HEK293T (cell line): ENCODE measurements at regions not wholly inside any gene's neighbourhood (a gene's known extent, or its start where the extent isn't known, plus 50 kb on each side); places are given as distances from the start of the nearest gene placed in this dataset.

Experiments used
- CTCF ChIA-PET: fragments of 350-600 bp; formaldehyde crosslinking; extraction: SDS; loops from one replicate; lab custom pipeline; 2021; ENCODE audit warnings: antibody characterized with exemption, inconsistent platforms; lab: Yijun Ruan, JAX
- POLR2A ChIA-PET: fragments of 350-600 bp; formaldehyde crosslinking; extraction: SDS; loops from one replicate; lab custom pipeline; 2020; ENCODE audit warnings: antibody characterized with exemption, inconsistent platforms; lab: Yijun Ruan, JAX
- DNase-seq: peaks from one replicate; pipeline ENCODE4 v3.0.0; 2012; ENCODE audit warnings: mixed read lengths; ENCODE audit errors: extremely low spot score
- ARNT ChIP-seq: fragments of 450-650 bp; IDR thresholded peaks from 2 replicates; pipeline ENCODE4 v1.6.1; 2017; ENCODE audit warnings: mild to moderate bottlenecking
- BHLHE40 ChIP-seq: fragments of 450-650 bp; IDR thresholded peaks from 2 replicates; pipeline ENCODE4 v1.6.1; 2016; ENCODE audit warnings: mild to moderate bottlenecking, moderate library complexity, borderline replicate concordance
- CTBP1 ChIP-seq: fragments of 450-650 bp; IDR thresholded peaks from 2 replicates; pipeline ENCODE4 v1.6.1; 2016; ENCODE audit warnings: borderline replicate concordance
- ELF4 ChIP-seq: fragments of 450-650 bp; IDR thresholded peaks from 2 replicates; pipeline ENCODE4 v1.6.1; 2017; ENCODE audit warnings: antibody characterized with exemption
- FOXA1 ChIP-seq: fragments of 450-650 bp; IDR thresholded peaks from 2 replicates; pipeline ENCODE4 v1.6.1; 2016; ENCODE audit warnings: mild to moderate bottlenecking
- FOXK2 ChIP-seq: fragments of 450-650 bp; IDR thresholded peaks from 2 replicates; pipeline ENCODE4 v1.6.1; 2016; ENCODE audit warnings: mild to moderate bottlenecking
- FOXM1 ChIP-seq: fragments of 450-650 bp; IDR thresholded peaks from 2 replicates; pipeline ENCODE4 v1.6.1; 2017; ENCODE audit warnings: mild to moderate bottlenecking, borderline replicate concordance
- HDGF ChIP-seq: fragments of 450-650 bp; IDR thresholded peaks from 2 replicates; pipeline ENCODE4 v1.6.1; 2017; ENCODE audit warnings: antibody characterized with exemption, borderline replicate concordance
- L3MBTL2 ChIP-seq: fragments of 450-650 bp; conservative IDR thresholded peaks from 2 replicates; pipeline ENCODE4 v1.6.1; 2016; ENCODE audit warnings: mild to moderate bottlenecking
- LEF1 ChIP-seq: fragments of 450-650 bp; IDR thresholded peaks from 2 replicates; pipeline ENCODE4 v1.6.1; 2017; ENCODE audit warnings: mild to moderate bottlenecking, borderline replicate concordance
- NFRKB ChIP-seq: fragments of 450-650 bp; IDR thresholded peaks from 2 replicates; pipeline ENCODE4 v1.6.1; 2016; ENCODE audit warnings: mild to moderate bottlenecking, moderate library complexity
- PKNOX1 ChIP-seq: fragments of 450-650 bp; IDR thresholded peaks from 2 replicates; pipeline ENCODE4 v1.6.1; 2016
- SP1 ChIP-seq: fragments of 450-650 bp; IDR thresholded peaks from 2 replicates; pipeline ENCODE4 v1.6.1; 2017
- SUZ12 ChIP-seq: fragments of 450-650 bp; IDR thresholded peaks from 2 replicates; pipeline ENCODE4 v1.6.1; 2016; ENCODE audit warnings: mild to moderate bottlenecking
- TARDBP ChIP-seq: fragments of 450-650 bp; IDR thresholded peaks from 2 replicates; pipeline ENCODE4 v1.6.1; 2016
- ZNF384 ChIP-seq: fragments of 450-650 bp; IDR thresholded peaks from 2 replicates; pipeline ENCODE4 v1.6.1; 2016

GRCh38 chr2:192729369-192729768 is 534.6 kb upstream of the TMEFF2 start:
- DNase-seq: no peak

GRCh38 chr2:192725991-192726390 is 531.3 kb upstream of the TMEFF2 start:
- ChIA-PET POLR2A (no interaction called here), CTCF (no interaction called here)
- TF ChIP-seq FOXK2 (no peak), FOXA1 (no peak), CTBP1 (no peak), NFRKB (no peak), SP1 (no peak), PKNOX1 (no peak), FOXM1 (no peak), TARDBP (no peak), ARNT (no peak), L3MBTL2 (no peak), BHLHE40 (no peak), HDGF (no peak), SUZ12 (no peak), ZNF384 (no peak), ELF4 (no peak), LEF1 (no peak)
- no peak for DNase-seq

More at GRCh38 chr2:192729369-192729768, 534.6 kb upstream of the TMEFF2 start:
- TF ChIP-seq ARNT (no peak), ZNF384 (no peak), FOXM1 (no peak), ELF4 (no peak), SP1 (no peak), SUZ12 (no peak), CTBP1 (no peak), FOXK2 (no peak), FOXA1 (no peak), TARDBP (no peak), HDGF (no peak), L3MBTL2 (no peak), PKNOX1 (no peak), LEF1 (no peak), NFRKB (no peak), BHLHE40 (no peak)
- ChIA-PET CTCF (no interaction called here), POLR2A (no interaction called here)

- POLR2A ChIA-PET: no interaction called here
- no peak for TF ChIP-seq CTBP1
- TF ChIP-seq LEF1: no peak
- TF ChIP-seq FOXM1: no peak
- TF ChIP-seq HDGF: no peak
- TF ChIP-seq SP1: no peak
- no peak for TF ChIP-seq TARDBP
- TF ChIP-seq L3MBTL2: no peak
- no peak for TF ChIP-seq FOXK2
- TF ChIP-seq ZNF384: no peak
- no peak for TF ChIP-seq SUZ12
- TF ChIP-seq BHLHE40: no peak
- TF ChIP-seq ARNT: no peak
- no peak for TF ChIP-seq ELF4
- no peak for TF ChIP-seq FOXA1
- TF ChIP-seq PKNOX1: no peak
- TF ChIP-seq NFRKB: no peak
- CTCF ChIA-PET: no interaction called here
- no peak for DNase-seq
Observed at GRCh38 chr2:192719629-192720028, 524.9 kb upstream of the TMEFF2 start.

- no peak for TF ChIP-seq L3MBTL2
- TF ChIP-seq HDGF: no peak
- TF ChIP-seq LEF1: no peak
- TF ChIP-seq CTBP1: no peak
- TF ChIP-seq FOXM1: no peak
- TF ChIP-seq ELF4: no peak
- no peak for TF ChIP-seq FOXA1
- no peak for TF ChIP-seq ZNF384
- no peak for TF ChIP-seq SP1
- no peak for TF ChIP-seq FOXK2
- no peak for TF ChIP-seq PKNOX1
- no peak for TF ChIP-seq TARDBP
- no peak for TF ChIP-seq NFRKB
- ChIA-PET CTCF (no interaction called here), POLR2A (no interaction called here)
- no peak for DNase-seq
Observed at GRCh38 chr2:192718340-192718739, 523.6 kb upstream of the TMEFF2 start.

GRCh38 chr2:192700934-192701333 is 506.2 kb upstream of the TMEFF2 start:
- ChIA-PET POLR2A (no interaction called here), CTCF (no interaction called here)
- TF ChIP-seq NFRKB: no peak
- no peak for TF ChIP-seq SUZ12
- no peak for TF ChIP-seq ELF4
- TF ChIP-seq TARDBP: no peak
- TF ChIP-seq ZNF384: no peak
- DNase-seq: no peak

GRCh38 chr2:192697880-192698279 is 503.1 kb upstream of the TMEFF2 start:
- DNase-seq: no peak
- CTCF ChIA-PET: no interaction called here
- POLR2A ChIA-PET: no interaction called here
- TF ChIP-seq FOXA1: no peak
- TF ChIP-seq ELF4: no peak
- TF ChIP-seq TARDBP: no peak
- no peak for TF ChIP-seq FOXM1
- TF ChIP-seq PKNOX1: no peak
- TF ChIP-seq ARNT: no peak
- TF ChIP-seq NFRKB: no peak
- TF ChIP-seq BHLHE40: no peak
- no peak for TF ChIP-seq CTBP1
- no peak for TF ChIP-seq SUZ12
- no peak for TF ChIP-seq FOXK2
- TF ChIP-seq SP1: no peak
- TF ChIP-seq L3MBTL2: no peak
- TF ChIP-seq LEF1: no peak
- TF ChIP-seq HDGF: no peak
- no peak for TF ChIP-seq ZNF384
